ENCODE measurements at regions not wholly inside any gene's neighbourhood (a gene's known extent, or its start where the extent isn't known, plus 50 kb on each side); places are given as distances from the start of the nearest gene placed in this dataset.

- Histone ChIP-seq H3K9ac (ENCODE audit: insufficient read depth, low read depth, low read length) (no peak overlapping the region), H4K20me1 (ENCODE audit: insufficient read depth, low read length) (no peaks in the 10 kb centered on the region), H3K4me1 (ENCODE audit: insufficient read depth, low read length) (no peaks in the 10 kb centered on the region), H2AFZ (ENCODE audit: low read length) (no peak overlapping the region), H3K9me3 (ENCODE audit: low read length) (no peaks in the 10 kb centered on the region), H3K79me2 (ENCODE audit: insufficient read depth, low read length) (no peaks in the 10 kb centered on the region), H3K36me3 (replicated peaks in 1 of 2; ENCODE audit: control insufficient read depth in 1 of 2, insufficient read depth in 2 of 2, low read length in 2 of 2) (no peaks in the 10 kb centered on the region), H3K4me2 (ENCODE audit: low read depth, low read length) (no peak overlapping the region), H3K27ac (ENCODE audit: extremely low read length, insufficient read depth, low read length) (no peak overlapping the region), H3K27me3 (ENCODE audit: control insufficient read depth in 1 of 2, insufficient read depth in 2 of 2, low read length in 2 of 2) (peaks cover 0 to 32% of the 10 kb centered on the region in 2 experiments; a peak in 3 of 5 replicates), H3K4me3 (replicated peaks in 1 of 3; ENCODE audit: insufficient read depth in 1 of 3, low read depth in 2 of 3, low read length in 3 of 3) (no peak overlapping the region)
- ChIA-PET CTCF (ENCODE audit: low intra/inter-chr PET ratio, low total read pairs) (no interaction called here), POLR2A (no interaction called here)
- in situ Hi-C loops (cut with HindIII; ENCODE audit: extremely low pct_ligation_motif_present, low pct_unique_long_range_greater_than_20kb): no loop called here
- TF ChIP-seq RBFOX2 (IDR thresholded peaks at IDR 0.05; ENCODE audit: low read depth, low read length) (no peak), HOXD1 (CRISPR knock-in tag; IDR thresholded peaks at IDR 0.05) (no peak), NFKB2 (CRISPR knock-in tag; IDR thresholded peaks at IDR 0.05; ENCODE audit: borderline replicate concordance) (no peak), HNRNPH1 (optimal IDR thresholded peaks at IDR 0.05; ENCODE audit: low read depth, low read length) (no peak), NCOA5 (CRISPR knock-in tag; IDR thresholded peaks at IDR 0.05) (no peak)
- BruUV-seq (replicated peaks): no TSS peak
- DNase-seq (ENCODE audit: low spot score): no peak
- no peak for ATAC-seq
- intact Hi-C loops (cut with micrococcal nuclease; ENCODE audit: unreplicated experiment): no loop called here
- WGBS (ENCODE audit: low lambda C conversion rate): 30% methylated on average over 9 of the region's 11 CpGs
- no peak for FAIRE-seq
These were observed 685.9 kb downstream of the BRD1 start for GRCh38 chr22:49141761-49142160.

- 30% methylated on average over 16 of the region's 24 CpGs for WGBS (ENCODE audit: low lambda C conversion rate)
- Histone ChIP-seq H3K4me1 (ENCODE audit: insufficient read depth, low read length) (no peaks in the 10 kb centered on the region), H3K4me3 (replicated peaks in 1 of 3; ENCODE audit: insufficient read depth in 1 of 3, low read depth in 2 of 3, low read length in 3 of 3) (no peak overlapping the region), H3K9me3 (ENCODE audit: low read length) (no peaks in the 10 kb centered on the region), H3K9ac (ENCODE audit: insufficient read depth, low read depth, low read length) (no peak overlapping the region), H3K27me3 (ENCODE audit: control insufficient read depth in 1 of 2, insufficient read depth in 2 of 2, low read length in 2 of 2) (peaks cover 0 to 29% of the 10 kb centered on the region in 2 experiments; a peak in 3 of 5 replicates), H3K79me2 (ENCODE audit: insufficient read depth, low read length) (no peaks in the 10 kb centered on the region), H3K27ac (ENCODE audit: extremely low read length, insufficient read depth, low read length) (no peak overlapping the region), H3K4me2 (ENCODE audit: low read depth, low read length) (no peak overlapping the region), H3K36me3 (replicated peaks in 1 of 2; ENCODE audit: control insufficient read depth in 1 of 2, insufficient read depth in 2 of 2, low read length in 2 of 2) (no peaks in the 10 kb centered on the region), H4K20me1 (ENCODE audit: insufficient read depth, low read length) (no peaks in the 10 kb centered on the region), H2AFZ (ENCODE audit: low read length) (no peak overlapping the region)
- ChIA-PET POLR2A (no interaction called here), CTCF (ENCODE audit: low intra/inter-chr PET ratio, low total read pairs) (no interaction called here)
- ATAC-seq (no peak), DNase-seq (ENCODE audit: low spot score) (no peak), FAIRE-seq (no peak)
- intact Hi-C loops (cut with micrococcal nuclease; ENCODE audit: unreplicated experiment) (no loop called here), in situ Hi-C loops (cut with HindIII; ENCODE audit: extremely low pct_ligation_motif_present, low pct_unique_long_range_greater_than_20kb) (no loop called here)
- BruUV-seq (replicated peaks): no TSS peak
- no peak for TF ChIP-seq FOXP4 (CRISPR knock-in tag; IDR thresholded peaks at IDR 0.05)
- TF ChIP-seq, protein P1, sequence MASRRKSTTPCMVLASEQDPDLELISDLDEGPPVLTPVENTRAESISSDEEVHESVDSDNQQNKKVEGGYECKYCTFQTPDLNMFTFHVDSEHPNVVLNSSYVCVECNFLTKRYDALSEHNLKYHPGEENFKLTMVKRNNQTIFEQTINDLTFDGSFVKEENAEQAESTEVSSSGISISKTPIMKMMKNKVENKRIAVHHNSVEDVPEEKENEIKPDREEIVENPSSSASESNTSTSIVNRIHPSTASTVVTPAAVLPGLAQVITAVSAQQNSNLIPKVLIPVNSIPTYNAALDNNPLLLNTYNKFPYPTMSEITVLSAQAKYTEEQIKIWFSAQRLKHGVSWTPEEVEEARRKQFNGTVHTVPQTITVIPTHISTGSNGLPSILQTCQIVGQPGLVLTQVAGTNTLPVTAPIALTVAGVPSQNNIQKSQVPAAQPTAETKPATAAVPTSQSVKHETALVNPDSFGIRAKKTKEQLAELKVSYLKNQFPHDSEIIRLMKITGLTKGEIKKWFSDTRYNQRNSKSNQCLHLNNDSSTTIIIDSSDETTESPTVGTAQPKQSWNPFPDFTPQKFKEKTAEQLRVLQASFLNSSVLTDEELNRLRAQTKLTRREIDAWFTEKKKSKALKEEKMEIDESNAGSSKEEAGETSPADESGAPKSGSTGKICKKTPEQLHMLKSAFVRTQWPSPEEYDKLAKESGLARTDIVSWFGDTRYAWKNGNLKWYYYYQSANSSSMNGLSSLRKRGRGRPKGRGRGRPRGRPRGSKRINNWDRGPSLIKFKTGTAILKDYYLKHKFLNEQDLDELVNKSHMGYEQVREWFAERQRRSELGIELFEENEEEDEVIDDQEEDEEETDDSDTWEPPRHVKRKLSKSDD (CRISPR knock-in tag; IDR thresholded peaks at IDR 0.05; ENCODE audit: low read depth): no peak
- TF ChIP-seq AKAP8 (CRISPR knock-in tag; IDR thresholded peaks at IDR 0.05): no peak
- no peak for TF ChIP-seq YEATS4 (CRISPR knock-in tag; IDR thresholded peaks at IDR 0.05; ENCODE audit: borderline replicate concordance)
- TF ChIP-seq, protein P2, sequence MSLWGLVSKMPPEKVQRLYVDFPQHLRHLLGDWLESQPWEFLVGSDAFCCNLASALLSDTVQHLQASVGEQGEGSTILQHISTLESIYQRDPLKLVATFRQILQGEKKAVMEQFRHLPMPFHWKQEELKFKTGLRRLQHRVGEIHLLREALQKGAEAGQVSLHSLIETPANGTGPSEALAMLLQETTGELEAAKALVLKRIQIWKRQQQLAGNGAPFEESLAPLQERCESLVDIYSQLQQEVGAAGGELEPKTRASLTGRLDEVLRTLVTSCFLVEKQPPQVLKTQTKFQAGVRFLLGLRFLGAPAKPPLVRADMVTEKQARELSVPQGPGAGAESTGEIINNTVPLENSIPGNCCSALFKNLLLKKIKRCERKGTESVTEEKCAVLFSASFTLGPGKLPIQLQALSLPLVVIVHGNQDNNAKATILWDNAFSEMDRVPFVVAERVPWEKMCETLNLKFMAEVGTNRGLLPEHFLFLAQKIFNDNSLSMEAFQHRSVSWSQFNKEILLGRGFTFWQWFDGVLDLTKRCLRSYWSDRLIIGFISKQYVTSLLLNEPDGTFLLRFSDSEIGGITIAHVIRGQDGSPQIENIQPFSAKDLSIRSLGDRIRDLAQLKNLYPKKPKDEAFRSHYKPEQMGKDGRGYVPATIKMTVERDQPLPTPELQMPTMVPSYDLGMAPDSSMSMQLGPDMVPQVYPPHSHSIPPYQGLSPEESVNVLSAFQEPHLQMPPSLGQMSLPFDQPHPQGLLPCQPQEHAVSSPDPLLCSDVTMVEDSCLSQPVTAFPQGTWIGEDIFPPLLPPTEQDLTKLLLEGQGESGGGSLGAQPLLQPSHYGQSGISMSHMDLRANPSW (CRISPR knock-in tag; IDR thresholded peaks at IDR 0.05; ENCODE audit: borderline replicate concordance): no peak
- no peak for TF ChIP-seq ZNF232 (CRISPR knock-in tag; IDR thresholded peaks at IDR 0.05; ENCODE audit: borderline replicate concordance)
These were observed 686.6 kb downstream of the BRD1 start for GRCh38 chr22:49140911-49141665.

Measured in HepG2 (cell line).